ENCODE measurements at regions not wholly inside any gene's neighbourhood (a gene's known extent, or its start where the extent isn't known, plus 50 kb on each side); places are given as distances from the start of the nearest gene placed in this dataset.
"Not testable (repeated sequence)": the region's sequence is repeated elsewhere in the genome, so short reads cannot be mapped to it uniquely, and the experiment has no call there.

DNA sequence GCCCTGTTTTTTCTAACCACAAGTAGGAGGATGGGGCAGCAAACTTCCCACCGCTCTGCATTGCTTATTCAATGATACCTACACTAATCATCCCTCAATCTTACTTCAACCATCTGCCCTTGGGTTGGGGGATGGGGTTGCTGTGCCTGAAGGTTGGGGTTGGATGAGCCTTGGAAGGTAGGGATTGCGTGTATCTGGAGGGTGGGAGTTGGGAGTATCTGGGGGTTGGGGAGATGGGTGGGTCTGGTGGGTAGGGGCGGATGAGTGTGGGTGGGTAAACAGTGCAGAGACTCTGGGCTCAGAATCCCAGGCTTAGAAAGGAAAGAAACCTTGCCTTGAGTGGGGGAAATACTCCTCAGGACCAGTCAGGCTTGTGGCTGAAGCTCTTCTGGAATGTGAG lies 467.4 kb downstream of the DIRAS2 start:
- TF ChIP-seq, protein P1, sequence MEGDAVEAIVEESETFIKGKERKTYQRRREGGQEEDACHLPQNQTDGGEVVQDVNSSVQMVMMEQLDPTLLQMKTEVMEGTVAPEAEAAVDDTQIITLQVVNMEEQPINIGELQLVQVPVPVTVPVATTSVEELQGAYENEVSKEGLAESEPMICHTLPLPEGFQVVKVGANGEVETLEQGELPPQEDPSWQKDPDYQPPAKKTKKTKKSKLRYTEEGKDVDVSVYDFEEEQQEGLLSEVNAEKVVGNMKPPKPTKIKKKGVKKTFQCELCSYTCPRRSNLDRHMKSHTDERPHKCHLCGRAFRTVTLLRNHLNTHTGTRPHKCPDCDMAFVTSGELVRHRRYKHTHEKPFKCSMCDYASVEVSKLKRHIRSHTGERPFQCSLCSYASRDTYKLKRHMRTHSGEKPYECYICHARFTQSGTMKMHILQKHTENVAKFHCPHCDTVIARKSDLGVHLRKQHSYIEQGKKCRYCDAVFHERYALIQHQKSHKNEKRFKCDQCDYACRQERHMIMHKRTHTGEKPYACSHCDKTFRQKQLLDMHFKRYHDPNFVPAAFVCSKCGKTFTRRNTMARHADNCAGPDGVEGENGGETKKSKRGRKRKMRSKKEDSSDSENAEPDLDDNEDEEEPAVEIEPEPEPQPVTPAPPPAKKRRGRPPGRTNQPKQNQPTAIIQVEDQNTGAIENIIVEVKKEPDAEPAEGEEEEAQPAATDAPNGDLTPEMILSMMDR (IDR thresholded peaks at IDR 0.05; ENCODE audit: low read length, missing control alignments), result no peak
- DNase-seq (ENCODE audit: low read depth), result no peak

DNA sequence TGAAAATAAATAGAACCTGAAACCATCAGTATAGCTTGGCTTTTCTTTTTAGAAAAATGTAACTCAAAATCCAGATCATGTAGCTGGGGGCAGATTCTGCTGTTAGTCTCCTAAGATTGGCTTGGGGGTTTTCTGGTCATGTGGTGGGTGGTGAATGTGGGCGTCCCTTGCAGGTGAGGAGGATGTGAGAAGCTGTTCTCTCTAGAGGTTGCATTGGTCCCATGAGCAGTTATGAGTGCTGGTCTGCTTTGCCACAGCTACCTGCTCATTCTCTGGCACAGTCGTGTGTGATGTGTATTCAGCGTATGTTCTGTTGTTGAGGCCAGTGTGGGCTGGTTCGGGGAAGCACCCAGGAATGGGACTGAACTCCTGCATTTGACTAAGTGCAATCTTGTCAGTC lies 466.8 kb downstream of the DIRAS2 start:
- H3K4me3 ChIP-seq (replicated peaks; ENCODE audit: low read depth, low read length), result no peak overlapping the region
- DNase-seq (ENCODE audit: low read depth), result no peak
- TF ChIP-seq, protein P1 (IDR thresholded peaks at IDR 0.05; ENCODE audit: low read length, missing control alignments), result no peak

More for the DNA sequence above, 467.4 kb downstream of the DIRAS2 start:
- H3K4me3 ChIP-seq (replicated peaks; ENCODE audit: low read depth, low read length), result no peak overlapping the region

DNA sequence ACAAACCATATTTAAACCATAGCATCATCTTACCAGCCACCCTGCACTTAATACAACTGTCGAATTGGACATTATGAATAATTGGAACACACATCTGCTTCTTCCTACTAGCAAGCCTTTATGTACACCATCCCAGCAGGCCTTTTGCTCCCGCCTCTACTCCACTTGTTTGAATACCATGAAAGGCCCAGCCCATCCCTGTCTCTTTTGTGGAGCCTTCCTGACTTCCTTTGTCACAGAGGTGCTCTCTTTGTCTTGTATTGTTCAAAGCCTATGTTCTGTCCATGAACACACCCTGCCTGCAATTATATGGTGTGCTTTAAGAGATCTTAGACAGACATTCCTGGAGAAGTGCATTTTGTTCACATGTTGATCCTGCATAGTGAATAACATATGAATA lies 465.7 kb downstream of the DIRAS2 start:
- DNase-seq (ENCODE audit: low read depth), result no peak
- TF ChIP-seq, protein P1 (IDR thresholded peaks at IDR 0.05; ENCODE audit: low read length, missing control alignments), result no peak
- no peak overlapping the region for H3K4me3 ChIP-seq (replicated peaks; ENCODE audit: low read depth, low read length)

DNA sequence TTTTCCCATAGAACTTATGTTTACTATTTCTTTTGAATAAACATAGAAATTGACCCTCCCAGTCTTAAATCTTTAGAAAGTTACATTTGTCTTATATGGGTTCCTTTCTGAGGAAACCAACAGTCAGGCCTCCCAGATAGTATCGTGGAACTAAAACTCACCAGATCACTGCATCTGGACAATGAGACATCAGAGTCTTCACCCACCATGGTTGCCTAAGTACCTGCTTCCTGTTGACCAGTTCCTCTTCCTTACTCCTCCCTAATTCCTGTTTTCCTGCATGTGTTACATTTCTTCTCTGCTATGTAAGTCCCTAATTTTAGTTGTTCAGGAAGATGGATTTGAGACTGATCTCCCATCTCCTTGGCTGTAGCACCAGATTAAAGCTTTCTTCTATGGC lies 462.2 kb downstream of the DIRAS2 start:
- TF ChIP-seq, protein P1 (IDR thresholded peaks at IDR 0.05; ENCODE audit: low read length, missing control alignments), result no peak
- no peak for DNase-seq (ENCODE audit: low read depth)
- H3K4me3 ChIP-seq (replicated peaks; ENCODE audit: low read depth, low read length), result no peak overlapping the region

DNA sequence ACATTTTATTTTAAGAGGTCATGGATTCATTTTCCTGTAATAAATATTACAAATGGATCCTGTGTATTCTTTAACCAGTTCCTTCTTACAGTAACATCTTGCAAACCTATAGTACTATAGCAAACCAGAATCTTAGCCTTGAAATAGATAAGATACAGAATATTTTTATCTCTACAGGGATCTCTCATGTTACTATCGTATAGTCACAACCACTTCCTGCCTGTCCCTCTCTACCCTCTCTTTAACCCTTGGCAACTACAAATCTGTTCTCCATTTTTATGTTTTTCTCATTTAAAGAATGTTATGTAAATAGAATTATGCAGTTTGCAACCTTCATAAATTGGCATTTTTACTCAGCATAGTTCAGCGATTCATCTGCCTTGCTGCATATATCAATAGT lies 454.0 kb downstream of the DIRAS2 start:
- TF ChIP-seq, protein P1 (IDR thresholded peaks at IDR 0.05; ENCODE audit: low read length, missing control alignments), result no peak
- DNase-seq (ENCODE audit: low read depth), result no peak
- no peak overlapping the region for H3K4me3 ChIP-seq (replicated peaks; ENCODE audit: low read depth, low read length)

DNA sequence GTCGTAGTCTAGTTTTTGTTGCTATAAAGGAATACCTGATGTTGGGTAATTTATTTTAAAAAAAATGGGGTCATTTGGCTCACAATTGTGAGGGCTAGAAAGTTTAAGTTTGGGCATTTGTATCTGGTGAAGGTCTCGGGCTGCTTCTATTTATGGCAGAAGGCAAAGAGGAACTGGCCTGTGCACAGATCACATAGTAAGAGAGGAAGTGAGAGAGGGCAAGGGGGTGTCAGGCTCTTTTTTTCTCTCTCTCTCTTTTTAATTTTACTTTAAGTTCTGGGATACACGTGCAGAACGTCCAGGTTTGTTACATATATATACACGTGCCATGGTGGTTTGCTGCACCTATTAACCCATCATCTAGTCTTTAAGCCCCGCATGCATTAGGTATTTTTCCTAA lies 453.3 kb downstream of the DIRAS2 start:
- H3K4me3 ChIP-seq (replicated peaks; ENCODE audit: low read depth, low read length), result no peak overlapping the region
- TF ChIP-seq, protein P1 (IDR thresholded peaks at IDR 0.05; ENCODE audit: low read length, missing control alignments), result no peak
- no peak for DNase-seq (ENCODE audit: low read depth)

DNA sequence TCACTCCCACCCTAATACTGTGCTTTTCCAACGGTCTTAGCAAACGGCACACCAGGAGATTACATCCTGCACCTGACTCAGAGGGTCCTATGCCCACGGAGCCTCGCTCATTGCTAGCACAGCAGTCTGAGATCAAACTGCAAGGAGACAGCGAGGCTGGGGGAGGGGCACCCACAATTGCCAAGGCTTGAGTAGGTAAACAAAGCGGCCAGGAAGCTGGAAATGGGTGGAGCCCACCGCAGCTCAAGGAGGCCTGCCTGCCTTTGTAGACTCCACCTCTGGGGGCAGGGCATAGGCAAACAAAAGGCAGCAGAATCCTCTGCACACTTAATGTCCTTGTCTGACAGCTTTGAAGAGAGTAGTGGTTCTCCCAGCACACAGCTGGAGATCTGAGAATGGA lies 450.2 kb downstream of the DIRAS2 start:
- not testable (repeated sequence) for H3K4me3 ChIP-seq (replicated peaks; ENCODE audit: low read depth, low read length); DNase-seq (ENCODE audit: low read depth)

DNA sequence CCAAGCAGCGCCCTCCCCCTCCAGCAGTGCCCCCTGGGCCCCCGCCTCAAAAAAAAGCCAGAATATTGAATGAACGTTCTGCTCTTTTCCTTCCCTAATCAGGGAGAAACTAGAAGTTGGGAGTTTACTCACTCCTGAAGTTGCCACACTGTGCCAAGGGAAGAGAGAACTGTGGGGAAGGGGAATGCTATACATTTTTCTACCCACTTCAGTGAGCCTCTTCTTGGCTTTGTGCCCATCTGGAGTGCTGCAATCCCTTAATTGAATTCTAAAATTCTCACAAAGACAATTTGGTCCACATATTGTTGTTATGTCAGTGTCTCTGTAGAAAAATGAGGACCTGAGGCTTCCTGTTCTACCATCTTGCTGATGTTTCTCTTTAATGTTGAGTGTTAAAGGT lies 443.7 kb downstream of the DIRAS2 start:
- H3K4me3 ChIP-seq (replicated peaks; ENCODE audit: low read depth, low read length), result no peak overlapping the region
- no peak for DNase-seq (ENCODE audit: low read depth)
- TF ChIP-seq, protein P1 (IDR thresholded peaks at IDR 0.05; ENCODE audit: low read length, missing control alignments), result no peak
